GM23338 (cell line): ENCODE measurements at regions not wholly inside any gene's neighbourhood (a gene's known extent, or its start where the extent isn't known, plus 50 kb on each side); places are given as distances from the start of the nearest gene placed in this dataset.

Experiments used
- ATAC-seq: fragments of 200-7000 bp; cut with Tn5 transposase; 3 replicates; pipeline ENCODE4 v1.9.1; 2020
- DNase-seq: peaks from one replicate; pipeline ENCODE4 v3.0.0-alpha.2; 2015; ENCODE audit warnings: low spot score
- H2AFZ ChIP-seq: fragments of 200-600 bp; sonication (generic); 2 replicates; pipeline ENCODE4 v1.8.0; 2016; ENCODE audit warnings: antibody characterized with exemption, mild to moderate bottlenecking, moderate library complexity
- H3F3A ChIP-seq: fragments of 200-600 bp; sonication (generic); replicated peaks from 2 replicates; pipeline ENCODE4 v1.8.0; 2017; ENCODE audit warnings: antibody characterized with exemption, mixed run types, low read depth
- H3K27ac ChIP-seq: fragments of 200-600 bp; sonication (generic); 2 replicates; pipeline ENCODE4 v1.6.1; 2016; ENCODE audit warnings: low read depth
- H3K27me3 ChIP-seq: fragments of 200-600 bp; sonication (generic); 2 replicates; pipeline ENCODE4 v1.8.0; 2016; ENCODE audit warnings: mild to moderate bottlenecking, mixed run types, moderate library complexity; ENCODE audit not compliant: insufficient read depth
- H3K36me3 ChIP-seq: fragments of 200-600 bp; sonication (generic); 2 replicates; pipeline ENCODE4 v1.8.0; 2016; ENCODE audit warnings: mild to moderate bottlenecking; ENCODE audit not compliant: insufficient read depth
- H3K4me1 ChIP-seq: fragments of 200-600 bp; sonication (generic); 2 replicates; pipeline ENCODE4 v1.8.0; 2016; ENCODE audit warnings: mild to moderate bottlenecking, moderate library complexity; ENCODE audit not compliant: insufficient read depth
- H3K4me2 ChIP-seq: fragments of 200-600 bp; sonication (generic); 2 replicates; pipeline ENCODE4 v1.7.1; 2017; ENCODE audit warnings: mixed run types
- H3K4me3 ChIP-seq: fragments of 200-600 bp; sonication (generic); 2 replicates; pipeline ENCODE4 v1.6.1; 2016; ENCODE audit warnings: mixed run types
- H3K79me2 ChIP-seq: fragments of 200-600 bp; sonication (generic); replicated peaks from 2 replicates; pipeline ENCODE4 v1.8.0; 2017; ENCODE audit warnings: mild to moderate bottlenecking; ENCODE audit not compliant: insufficient read depth
- H3K9me2 ChIP-seq: fragments of 200-600 bp; sonication (generic); 2 replicates; pipeline ENCODE4 v1.8.0; 2017; ENCODE audit not compliant: insufficient read depth
- H4K20me1 ChIP-seq: fragments of 200-600 bp; sonication (generic); replicated peaks from 2 replicates; pipeline ENCODE4 v1.8.0; 2017; ENCODE audit warnings: mild to moderate bottlenecking; ENCODE audit not compliant: insufficient read depth
- H3K27ac Mint-ChIP-seq: 2 replicates; pipeline ENCODE4 v1.8.0; 2020; ENCODE audit warnings: inconsistent platforms, mild to moderate bottlenecking, moderate library complexity, mixed read lengths
- H3K27me3 Mint-ChIP-seq: 3 replicates; pipeline ENCODE4 v1.8.0; 2022; ENCODE audit warnings: low read depth, mild to moderate bottlenecking, moderate library complexity, mixed read lengths, inconsistent platforms; ENCODE audit not compliant: insufficient read depth, poor library complexity
- H3K36me3 Mint-ChIP-seq: 3 replicates; pipeline ENCODE4 v1.8.0; 2021; ENCODE audit warnings: low read depth, mild to moderate bottlenecking, inconsistent platforms, moderate library complexity, mixed read lengths
- H3K4me1 Mint-ChIP-seq: 3 replicates; pipeline ENCODE4 v1.8.0; 2020; ENCODE audit warnings: mild to moderate bottlenecking, inconsistent platforms, mixed read lengths
- H3K4me3 Mint-ChIP-seq: 3 replicates; pipeline ENCODE4 v1.8.0; 2021; ENCODE audit warnings: moderate library complexity, mild to moderate bottlenecking, inconsistent platforms, mixed read lengths
- H3K9me3 Mint-ChIP-seq: 3 replicates; pipeline ENCODE4 v1.8.0; 2020; ENCODE audit warnings: moderate library complexity, mild to moderate bottlenecking, inconsistent platforms, mixed read lengths
- CREB1 ChIP-seq: fragments of 250-450 bp; sonication (Bioruptor Pico); IDR thresholded peaks from 2 replicates; pipeline ENCODE4 v1.5.0; 2020; ENCODE audit warnings: low read depth, mild to moderate bottlenecking, moderate library complexity
- CTCF ChIP-seq, 2 experiments: fragments of 200-600 bp in 1 of 2; sonication (generic) in 1 of 2; conservative IDR thresholded peaks; 2 replicates each; pipeline versions ENCODE4 v1.5.1 to v1.6.1; 2016 to 2017; ENCODE audit warnings: antibody characterized with exemption in 2 of 2, low read depth in 2 of 2, mild to moderate bottlenecking in 2 of 2, moderate library complexity in 1 of 2
- ETS1 ChIP-seq: IDR thresholded peaks from 2 replicates; pipeline ENCODE4 v1.6.1; 2016; ENCODE audit warnings: antibody characterized with exemption
- EZH2 ChIP-seq: fragments of 200-600 bp; sonication (generic); IDR thresholded peaks from one replicate; pipeline ENCODE4 v1.8.0; 2017; ENCODE audit warnings: antibody characterized with exemption, mild to moderate bottlenecking, low read depth; ENCODE audit not compliant: unreplicated experiment
- EZH2phosphoT487 ChIP-seq: fragments of 200-600 bp; sonication (generic); IDR thresholded peaks from one replicate; pipeline ENCODE4 v1.8.1; 2018; ENCODE audit warnings: antibody characterized with exemption; ENCODE audit not compliant: unreplicated experiment
- JUNB ChIP-seq: IDR thresholded peaks from one replicate; pipeline ENCODE4 v1.6.1; 2016; ENCODE audit warnings: antibody characterized with exemption; ENCODE audit not compliant: unreplicated experiment
- NANOG ChIP-seq: IDR thresholded peaks from 2 replicates; pipeline ENCODE4 v1.6.1; 2016; ENCODE audit warnings: antibody characterized with exemption, borderline replicate concordance
- POLR2AphosphoS5 ChIP-seq: IDR thresholded peaks from 2 replicates; pipeline ENCODE4 v1.6.1; 2016; ENCODE audit warnings: antibody characterized with exemption, low read depth
- REST ChIP-seq: IDR thresholded peaks from one replicate; pipeline ENCODE4 v1.6.1; 2018; ENCODE audit warnings: antibody characterized with exemption; ENCODE audit not compliant: unreplicated experiment
- STAT1 ChIP-seq: IDR thresholded peaks from one replicate; pipeline ENCODE4 v1.6.1; 2016; ENCODE audit warnings: antibody characterized with exemption; ENCODE audit not compliant: unreplicated experiment
- ZNF114 ChIP-seq: fragments of 250-450 bp; sonication (Bioruptor Pico); IDR thresholded peaks from 2 replicates; pipeline ENCODE4 v1.5.0; 2020; ENCODE audit warnings: mild to moderate bottlenecking, moderate library complexity
- ZNF331 ChIP-seq: fragments of 250-450 bp; sonication (Bioruptor Pico); IDR thresholded peaks from 2 replicates; pipeline ENCODE4 v1.5.0; 2020; ENCODE audit warnings: low read depth, mild to moderate bottlenecking, moderate library complexity
- ZNF462 ChIP-seq: fragments of 250-450 bp; sonication (Bioruptor Pico); IDR thresholded peaks from 2 replicates; pipeline ENCODE4 v1.5.0; 2020; ENCODE audit warnings: mild to moderate bottlenecking, moderate library complexity

GRCh38 chr1:36697836-36698605, 215.3 kb upstream of the CSF3R start:
- H3K4me3 ChIP-seq, result no peak overlapping the region
- no peaks in the 10 kb centered on the region for H3K4me1 ChIP-seq
- H4K20me1 ChIP-seq, result no peaks in the 10 kb centered on the region
- H3K79me2 ChIP-seq, result no peaks in the 10 kb centered on the region
- H3K4me3 Mint-ChIP-seq, result no peak overlapping the region
- H2AFZ ChIP-seq, result no peak overlapping the region
- no peak for DNase-seq
- no peaks in the 10 kb centered on the region for H3K9me2 ChIP-seq
- peaks cover 7% of the 10 kb centered on the region; the same call in 2 of the 3 replicates for H3K4me1 Mint-ChIP-seq
- H3K27ac ChIP-seq, result no peak overlapping the region
- no peak overlapping the region for H3K27ac Mint-ChIP-seq
- no peaks in the 10 kb centered on the region for H3K9me3 Mint-ChIP-seq
- no peak for ATAC-seq
- no peak for TF ChIP-seq EZH2phosphoT487
- no peak for TF ChIP-seq POLR2AphosphoS5
- no peak for TF ChIP-seq ZNF462
- no peak for TF ChIP-seq ETS1
- no peak for TF ChIP-seq EZH2
- no peak for TF ChIP-seq NANOG
- no peak for TF ChIP-seq ZNF331
- TF ChIP-seq ZNF114 (CRISPR knock-in tag), result no peak
- no peak for TF ChIP-seq JUNB
- no peak for TF ChIP-seq CREB1 (CRISPR knock-in tag)
- no peak for TF ChIP-seq CTCF (conservative IDR thresholded peaks at IDR 0.05; ENCODE audit: low read depth in 2 of 2)
- no peak for TF ChIP-seq REST
- no peak for TF ChIP-seq STAT1
- peaks cover 7% of the 10 kb centered on the region for H3K27me3 Mint-ChIP-seq
- no peaks in the 10 kb centered on the region for H3K27me3 ChIP-seq
- H3K4me2 ChIP-seq, result no peak overlapping the region
- no peaks in the 10 kb centered on the region for H3K36me3 Mint-ChIP-seq
- H3K36me3 ChIP-seq, result no peaks in the 10 kb centered on the region
- H3F3A ChIP-seq, result no peaks in the 10 kb centered on the region
